ENCODE measurements at regions not wholly inside any gene's neighbourhood (a gene's known extent, or its start where the extent isn't known, plus 50 kb on each side); places are given as distances from the start of the nearest gene placed in this dataset.

DNA sequence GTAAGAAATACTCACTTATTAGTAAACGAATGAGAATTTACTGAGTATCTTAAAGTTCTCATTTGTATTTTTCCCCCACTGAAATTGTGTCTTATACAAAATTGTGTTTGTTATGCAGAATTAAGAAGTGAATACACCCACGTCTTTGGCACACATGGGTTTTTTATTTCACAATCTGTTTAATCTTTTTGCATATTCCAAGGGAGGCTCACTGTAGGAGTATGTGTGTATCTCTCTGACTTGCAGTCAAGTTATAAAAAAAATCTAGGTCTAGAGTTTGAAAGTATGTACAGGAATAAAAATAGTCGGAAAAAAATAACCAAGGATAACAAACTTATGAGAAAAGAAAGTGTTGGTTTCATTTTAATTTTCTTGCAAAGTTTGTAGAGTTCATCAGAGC is 255.2 kb downstream of the PDCD6IP start:
- Histone ChIP-seq H3K36me3 (ENCODE audit: insufficient read depth, low read length) (no peaks in the 10 kb centered on the region), H3K9me3 (ENCODE audit: low read length) (no peaks in the 10 kb centered on the region), H3K27ac (ENCODE audit: low read length) (no peak overlapping the region), H3F3A (ENCODE audit: insufficient read depth, low read length, poor library complexity, severe bottlenecking) (no peaks in the 10 kb centered on the region), H3K27me3 (ENCODE audit: insufficient read depth, low read depth, low read length) (no peaks in the 10 kb centered on the region), H3K9me2 (ENCODE audit: insufficient read depth, low read length) (no peaks in the 10 kb centered on the region), H3K4me3 (ENCODE audit: low read length) (no peak overlapping the region), H4K20me1 (ENCODE audit: insufficient read depth) (no peaks in the 10 kb centered on the region), H2AFZ (ENCODE audit: low read depth, low read length) (no peak overlapping the region), H3K4me2 (ENCODE audit: low read length) (no peak overlapping the region), H3K79me2 (replicated peaks; ENCODE audit: insufficient read depth, low read length) (no peaks in the 10 kb centered on the region), H3K9ac (ENCODE audit: low read length) (no peak overlapping the region)
- TF ChIP-seq TAF1 (IDR thresholded peaks at IDR 0.05; ENCODE audit: low read depth) (no peak), MXI1 (conservative IDR thresholded peaks at IDR 0.05; ENCODE audit: poor library complexity, severe bottlenecking) (no peak), POLR2AphosphoS5 (IDR thresholded peaks at IDR 0.05) (no peak), EZH2 (IDR thresholded peaks at IDR 0.05; ENCODE audit: borderline replicate concordance, insufficient read depth, low read length, poor library complexity, severe bottlenecking) (no peak)
- TF ChIP-seq, protein P1, sequence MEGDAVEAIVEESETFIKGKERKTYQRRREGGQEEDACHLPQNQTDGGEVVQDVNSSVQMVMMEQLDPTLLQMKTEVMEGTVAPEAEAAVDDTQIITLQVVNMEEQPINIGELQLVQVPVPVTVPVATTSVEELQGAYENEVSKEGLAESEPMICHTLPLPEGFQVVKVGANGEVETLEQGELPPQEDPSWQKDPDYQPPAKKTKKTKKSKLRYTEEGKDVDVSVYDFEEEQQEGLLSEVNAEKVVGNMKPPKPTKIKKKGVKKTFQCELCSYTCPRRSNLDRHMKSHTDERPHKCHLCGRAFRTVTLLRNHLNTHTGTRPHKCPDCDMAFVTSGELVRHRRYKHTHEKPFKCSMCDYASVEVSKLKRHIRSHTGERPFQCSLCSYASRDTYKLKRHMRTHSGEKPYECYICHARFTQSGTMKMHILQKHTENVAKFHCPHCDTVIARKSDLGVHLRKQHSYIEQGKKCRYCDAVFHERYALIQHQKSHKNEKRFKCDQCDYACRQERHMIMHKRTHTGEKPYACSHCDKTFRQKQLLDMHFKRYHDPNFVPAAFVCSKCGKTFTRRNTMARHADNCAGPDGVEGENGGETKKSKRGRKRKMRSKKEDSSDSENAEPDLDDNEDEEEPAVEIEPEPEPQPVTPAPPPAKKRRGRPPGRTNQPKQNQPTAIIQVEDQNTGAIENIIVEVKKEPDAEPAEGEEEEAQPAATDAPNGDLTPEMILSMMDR (IDR thresholded peaks at IDR 0.05; ENCODE audit: poor library complexity, severe bottlenecking): no peak
- TF ChIP-seq, protein P2, sequence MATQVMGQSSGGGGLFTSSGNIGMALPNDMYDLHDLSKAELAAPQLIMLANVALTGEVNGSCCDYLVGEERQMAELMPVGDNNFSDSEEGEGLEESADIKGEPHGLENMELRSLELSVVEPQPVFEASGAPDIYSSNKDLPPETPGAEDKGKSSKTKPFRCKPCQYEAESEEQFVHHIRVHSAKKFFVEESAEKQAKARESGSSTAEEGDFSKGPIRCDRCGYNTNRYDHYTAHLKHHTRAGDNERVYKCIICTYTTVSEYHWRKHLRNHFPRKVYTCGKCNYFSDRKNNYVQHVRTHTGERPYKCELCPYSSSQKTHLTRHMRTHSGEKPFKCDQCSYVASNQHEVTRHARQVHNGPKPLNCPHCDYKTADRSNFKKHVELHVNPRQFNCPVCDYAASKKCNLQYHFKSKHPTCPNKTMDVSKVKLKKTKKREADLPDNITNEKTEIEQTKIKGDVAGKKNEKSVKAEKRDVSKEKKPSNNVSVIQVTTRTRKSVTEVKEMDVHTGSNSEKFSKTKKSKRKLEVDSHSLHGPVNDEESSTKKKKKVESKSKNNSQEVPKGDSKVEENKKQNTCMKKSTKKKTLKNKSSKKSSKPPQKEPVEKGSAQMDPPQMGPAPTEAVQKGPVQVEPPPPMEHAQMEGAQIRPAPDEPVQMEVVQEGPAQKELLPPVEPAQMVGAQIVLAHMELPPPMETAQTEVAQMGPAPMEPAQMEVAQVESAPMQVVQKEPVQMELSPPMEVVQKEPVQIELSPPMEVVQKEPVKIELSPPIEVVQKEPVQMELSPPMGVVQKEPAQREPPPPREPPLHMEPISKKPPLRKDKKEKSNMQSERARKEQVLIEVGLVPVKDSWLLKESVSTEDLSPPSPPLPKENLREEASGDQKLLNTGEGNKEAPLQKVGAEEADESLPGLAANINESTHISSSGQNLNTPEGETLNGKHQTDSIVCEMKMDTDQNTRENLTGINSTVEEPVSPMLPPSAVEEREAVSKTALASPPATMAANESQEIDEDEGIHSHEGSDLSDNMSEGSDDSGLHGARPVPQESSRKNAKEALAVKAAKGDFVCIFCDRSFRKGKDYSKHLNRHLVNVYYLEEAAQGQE (IDR thresholded peaks at IDR 0.05; ENCODE audit: borderline replicate concordance): no peak

DNA sequence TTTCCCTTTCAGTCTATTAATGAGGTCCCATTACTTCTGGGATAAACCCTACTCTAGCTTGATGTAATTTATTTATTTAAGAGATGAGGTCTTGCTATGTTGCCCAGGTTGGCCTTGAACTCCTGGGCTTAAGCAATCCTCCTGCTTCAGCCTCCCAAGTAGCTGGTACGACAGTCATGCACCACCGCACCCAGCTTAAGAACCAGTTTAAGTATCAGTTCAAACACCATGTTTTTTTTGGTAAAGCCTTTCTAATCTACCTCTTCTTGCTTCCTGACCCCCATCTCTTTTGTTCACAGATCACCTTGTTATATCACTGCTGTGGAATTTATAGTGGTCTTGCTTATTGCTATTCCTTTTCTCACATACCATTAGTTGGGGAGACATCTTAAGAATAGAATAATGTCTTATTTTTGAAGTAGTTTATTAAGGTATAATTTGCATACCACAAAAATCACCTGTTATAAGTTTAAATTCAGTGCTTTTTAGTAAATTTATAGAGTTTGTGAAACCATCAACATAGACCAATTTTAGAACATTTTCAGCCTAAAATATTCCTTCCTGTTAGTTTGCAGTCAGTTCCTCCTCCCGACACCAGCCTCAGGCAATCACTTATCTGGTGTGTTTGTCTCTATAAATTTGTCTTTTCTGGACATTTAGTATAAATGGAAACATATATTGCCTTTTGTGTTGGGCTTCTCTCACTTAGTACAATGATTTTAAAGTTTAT is 257.9 kb downstream of the PDCD6IP start:
- Histone ChIP-seq H3K79me2 (replicated peaks; ENCODE audit: insufficient read depth, low read length) (no peaks in the 10 kb centered on the region), H3K27ac (ENCODE audit: low read length) (no peak overlapping the region), H3K9me3 (ENCODE audit: low read length) (no peaks in the 10 kb centered on the region), H3K36me3 (ENCODE audit: insufficient read depth, low read length) (no peaks in the 10 kb centered on the region), H3K27me3 (ENCODE audit: insufficient read depth, low read depth, low read length) (no peaks in the 10 kb centered on the region), H3K9me2 (ENCODE audit: insufficient read depth, low read length) (no peaks in the 10 kb centered on the region), H3K4me3 (ENCODE audit: low read length) (no peak overlapping the region), H3K9ac (ENCODE audit: low read length) (no peak overlapping the region), H3F3A (ENCODE audit: insufficient read depth, low read length, poor library complexity, severe bottlenecking) (no peaks in the 10 kb centered on the region), H3K4me2 (ENCODE audit: low read length) (no peak overlapping the region), H4K20me1 (ENCODE audit: insufficient read depth) (no peaks in the 10 kb centered on the region), H2AFZ (ENCODE audit: low read depth, low read length) (no peak overlapping the region)
- TF ChIP-seq TAF1 (IDR thresholded peaks at IDR 0.05; ENCODE audit: low read depth) (no peak), EP300 (conservative IDR thresholded peaks at IDR 0.05; ENCODE audit: poor library complexity, severe bottlenecking) (no peak), RAD21 (conservative IDR thresholded peaks at IDR 0.05) (no peak), EZH2 (IDR thresholded peaks at IDR 0.05; ENCODE audit: borderline replicate concordance, insufficient read depth, low read length, poor library complexity, severe bottlenecking) (no peak)
- TF ChIP-seq, protein P2 (IDR thresholded peaks at IDR 0.05; ENCODE audit: borderline replicate concordance): no peak

Data from neural cell (in vitro differentiated cells).